Neutrophil (primary cell): ENCODE measurements at regions not wholly inside any gene's neighbourhood (a gene's known extent, or its start where the extent isn't known, plus 50 kb on each side); places are given as distances from the start of the nearest gene placed in this dataset.

ENCODE experiments used
- H3K27ac ChIP-seq: fragments of 200-600 bp; sonication (generic); 2 replicates; pipeline ENCODE4 v1.5.1; 2016; ENCODE audit warnings: mild to moderate bottlenecking, moderate library complexity
- H3K27me3 ChIP-seq: fragments of 200-600 bp; sonication (generic); 2 replicates; pipeline ENCODE4 v1.6.0; 2016; ENCODE audit warnings: mild to moderate bottlenecking
- H3K36me3 ChIP-seq: fragments of 200-600 bp; sonication (generic); 2 replicates; pipeline ENCODE4 v1.5.1; 2017
- H3K4me1 ChIP-seq, 2 experiments: fragments of 200-600 bp in 1 of 2; sonication (generic) in 1 of 2; 1 replicate in 1 of 2; 2 replicates in 1 of 2; pipeline versions ENCODE4 v1.5.1 to v1.6.1; 2013 to 2016; ENCODE audit warnings: low read depth in 1 of 2, low read length in 1 of 2, mild to moderate bottlenecking in 1 of 2, moderate library complexity in 1 of 2; ENCODE audit not compliant: control insufficient read depth in 1 of 2, insufficient read depth in 1 of 2
- H3K4me3 ChIP-seq, 2 experiments: fragments of 200-600 bp in 1 of 2; sonication (generic) in 1 of 2; 1 replicate in 1 of 2; 2 replicates in 1 of 2; pipeline ENCODE4 v1.5.1; 2013 to 2016; ENCODE audit warnings: low read depth in 1 of 2, low read length in 1 of 2, mild to moderate bottlenecking in 1 of 2, moderate library complexity in 1 of 2
- H3K9me3 ChIP-seq: fragments of 200-600 bp; sonication (generic); 2 replicates; pipeline ENCODE4 v1.5.1; 2016
- TF ChIP-seq, protein P1 (sequence below): fragments of 200-600 bp; sonication (generic); IDR thresholded peaks from 2 replicates; pipeline ENCODE4 v1.5.1; 2016; ENCODE audit warnings: antibody characterized with exemption

DNA sequence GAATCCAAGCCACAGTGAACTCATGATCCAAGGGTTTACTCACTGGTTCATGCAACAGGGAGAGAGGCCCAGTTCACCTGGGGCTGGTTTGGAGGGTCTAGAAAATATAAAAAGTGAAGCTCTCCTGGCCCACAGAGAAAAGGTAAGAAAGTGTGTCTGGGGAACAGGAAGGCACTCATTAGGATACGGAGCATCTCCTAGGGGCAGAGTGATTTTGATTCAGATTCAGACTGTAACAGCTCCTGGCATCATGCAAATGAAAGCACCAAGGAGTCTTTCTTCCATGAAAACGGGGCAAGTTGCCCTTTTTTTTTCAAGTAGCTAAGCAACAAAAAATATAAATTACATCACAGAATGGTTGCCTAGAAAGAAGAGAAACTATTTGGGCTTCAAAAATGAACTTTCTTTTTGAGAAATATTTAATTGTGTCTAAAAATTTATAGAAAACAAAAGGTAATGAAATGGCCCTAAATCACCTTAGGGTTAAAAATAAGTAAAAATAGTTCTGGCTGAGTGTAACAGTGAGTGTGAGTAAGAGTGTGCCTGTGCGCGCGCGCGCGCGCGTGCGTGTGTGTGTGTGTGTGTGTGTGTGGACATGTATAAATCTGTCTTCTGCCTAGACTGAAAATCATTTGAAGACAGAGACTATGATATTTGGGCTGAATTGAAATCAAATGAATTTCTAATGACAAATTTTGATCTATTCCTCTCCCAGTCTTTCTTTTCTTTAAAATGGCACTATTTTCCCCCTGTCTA is 177.8 kb upstream of the ZNF462 start:
- Histone ChIP-seq H3K27ac (no peak overlapping the region), H3K4me1 (no peaks in the 10 kb centered on the region), H3K27me3 (no peaks in the 10 kb centered on the region), H3K4me3 (no peak overlapping the region), H3K36me3 (no peaks in the 10 kb centered on the region), H3K9me3 (no peaks in the 10 kb centered on the region)
- TF ChIP-seq, protein P1, sequence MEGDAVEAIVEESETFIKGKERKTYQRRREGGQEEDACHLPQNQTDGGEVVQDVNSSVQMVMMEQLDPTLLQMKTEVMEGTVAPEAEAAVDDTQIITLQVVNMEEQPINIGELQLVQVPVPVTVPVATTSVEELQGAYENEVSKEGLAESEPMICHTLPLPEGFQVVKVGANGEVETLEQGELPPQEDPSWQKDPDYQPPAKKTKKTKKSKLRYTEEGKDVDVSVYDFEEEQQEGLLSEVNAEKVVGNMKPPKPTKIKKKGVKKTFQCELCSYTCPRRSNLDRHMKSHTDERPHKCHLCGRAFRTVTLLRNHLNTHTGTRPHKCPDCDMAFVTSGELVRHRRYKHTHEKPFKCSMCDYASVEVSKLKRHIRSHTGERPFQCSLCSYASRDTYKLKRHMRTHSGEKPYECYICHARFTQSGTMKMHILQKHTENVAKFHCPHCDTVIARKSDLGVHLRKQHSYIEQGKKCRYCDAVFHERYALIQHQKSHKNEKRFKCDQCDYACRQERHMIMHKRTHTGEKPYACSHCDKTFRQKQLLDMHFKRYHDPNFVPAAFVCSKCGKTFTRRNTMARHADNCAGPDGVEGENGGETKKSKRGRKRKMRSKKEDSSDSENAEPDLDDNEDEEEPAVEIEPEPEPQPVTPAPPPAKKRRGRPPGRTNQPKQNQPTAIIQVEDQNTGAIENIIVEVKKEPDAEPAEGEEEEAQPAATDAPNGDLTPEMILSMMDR = no peak

DNA sequence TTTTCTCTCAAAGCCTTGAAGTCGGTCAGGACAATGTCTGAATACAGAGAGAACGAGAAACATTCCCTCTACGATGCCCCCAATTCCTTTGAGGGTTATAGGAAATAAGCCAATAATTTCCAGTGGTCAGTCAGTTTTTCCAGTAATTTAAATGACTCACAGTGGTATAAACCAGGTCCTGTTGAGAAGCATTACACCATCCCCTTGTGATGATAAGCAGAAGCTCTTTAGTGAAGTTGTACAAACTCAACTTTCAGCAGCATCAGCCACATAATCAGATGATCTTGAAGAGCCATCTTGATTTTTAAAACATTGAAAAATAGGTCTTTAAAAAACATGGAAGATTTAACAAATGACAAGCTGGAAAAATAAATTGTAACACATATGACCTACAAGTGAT is 173.9 kb upstream of the ZNF462 start:
- TF ChIP-seq, protein P1 = no peak
- Histone ChIP-seq H3K9me3 (no peaks in the 10 kb centered on the region), H3K4me1 (no peaks in the 10 kb centered on the region)

DNA sequence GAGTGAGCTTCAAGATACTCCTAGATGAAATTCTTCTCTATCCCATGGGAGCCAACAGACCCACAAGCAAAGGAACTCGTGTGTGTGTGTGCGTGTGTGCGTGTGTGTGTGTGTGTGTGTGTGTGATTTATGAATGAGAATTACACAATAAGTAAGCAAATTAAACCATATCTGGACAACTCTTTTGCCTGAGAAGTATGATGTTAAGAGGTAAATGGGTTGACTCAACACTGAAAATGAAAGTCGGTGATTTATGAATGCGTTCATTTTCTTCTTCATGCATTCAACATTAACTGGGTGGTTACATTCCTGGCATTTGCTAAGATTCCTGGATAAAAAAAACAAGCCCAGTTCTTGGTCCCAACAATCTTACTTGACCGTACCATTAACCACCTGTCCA is 171.3 kb upstream of the ZNF462 start:
- no peaks in the 10 kb centered on the region for H3K4me1 ChIP-seq
- H3K27me3 ChIP-seq = no peaks in the 10 kb centered on the region
- H3K9me3 ChIP-seq = no peaks in the 10 kb centered on the region
- TF ChIP-seq, protein P1 = no peak
- no peak overlapping the region for H3K4me3 ChIP-seq
- no peaks in the 10 kb centered on the region for H3K36me3 ChIP-seq
- H3K27ac ChIP-seq = no peak overlapping the region

More for the DNA sequence above, 173.9 kb upstream of the ZNF462 start:
- H3K36me3 ChIP-seq = no peaks in the 10 kb centered on the region
- H3K27ac ChIP-seq = no peak overlapping the region
- no peak overlapping the region for H3K4me3 ChIP-seq
- H3K27me3 ChIP-seq = no peaks in the 10 kb centered on the region

DNA sequence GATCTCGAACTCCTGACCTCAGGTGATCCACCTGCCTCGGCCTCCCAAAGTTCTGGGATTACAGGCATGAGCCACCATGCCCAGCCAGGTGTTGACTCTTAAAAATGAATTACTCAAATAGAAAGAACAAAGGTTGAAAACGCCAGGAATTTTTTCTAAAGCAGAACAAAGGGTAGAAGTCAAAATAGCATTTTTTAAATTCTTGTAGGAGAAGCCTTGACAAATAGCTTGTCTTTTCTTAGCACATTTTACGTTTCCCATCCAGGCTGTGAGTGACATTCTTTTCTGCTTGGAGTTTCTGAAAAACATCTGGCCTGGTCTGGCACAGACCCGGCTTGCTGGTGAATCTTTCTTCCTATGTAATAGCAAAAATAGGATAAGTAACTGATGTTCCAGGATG is 169.4 kb upstream of the ZNF462 start:
- no peak overlapping the region for H3K27ac ChIP-seq
- H3K36me3 ChIP-seq = no peaks in the 10 kb centered on the region
- TF ChIP-seq, protein P1 = no peak
- no peaks in the 10 kb centered on the region for H3K4me1 ChIP-seq
- no peaks in the 10 kb centered on the region for H3K9me3 ChIP-seq
- no peak overlapping the region for H3K4me3 ChIP-seq
- H3K27me3 ChIP-seq = no peaks in the 10 kb centered on the region

DNA sequence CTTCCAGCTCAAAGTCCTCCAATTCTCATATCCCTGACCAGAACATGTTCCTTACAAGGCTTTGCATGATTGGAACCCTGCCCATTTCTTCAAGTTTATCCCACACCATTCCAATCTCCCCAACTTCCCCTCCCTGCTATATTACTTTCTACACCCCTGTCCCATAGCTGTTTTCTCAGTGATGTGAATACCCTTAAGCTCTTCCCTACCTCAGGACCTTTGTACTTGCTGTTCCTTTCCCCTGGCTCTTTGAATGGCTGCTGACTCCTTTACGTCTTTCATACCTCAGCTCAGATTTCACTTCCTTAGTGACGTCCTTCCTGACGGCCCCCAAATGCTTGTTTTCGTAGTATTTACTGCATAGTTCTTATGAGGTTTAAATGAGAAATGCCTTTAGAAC is 166.2 kb upstream of the ZNF462 start:
- Histone ChIP-seq H3K36me3 (no peaks in the 10 kb centered on the region), H3K27me3 (no peaks in the 10 kb centered on the region), H3K9me3 (no peaks in the 10 kb centered on the region), H3K4me1 (no peaks in the 10 kb centered on the region), H3K4me3 (no peak overlapping the region), H3K27ac (no peak overlapping the region)
- TF ChIP-seq, protein P1 = no peak
